ENCODE measurements at regions not wholly inside any gene's neighbourhood (a gene's known extent, or its start where the extent isn't known, plus 50 kb on each side); places are given as distances from the start of the nearest gene placed in this dataset.

GRCh38 chr9:134575103-134575900, 66.3 kb upstream of the COL5A1 start:
- no peak overlapping the region for H2BK5ac ChIP-seq (ENCODE audit: low read depth, low read length, poor library complexity, severe bottlenecking)
- H2AFZ ChIP-seq (ENCODE audit: low read depth, low read length): no peak overlapping the region
- no peak overlapping the region for H3K4me2 ChIP-seq (ENCODE audit: low read length, poor library complexity, severe bottlenecking)
- H3K4me3 ChIP-seq (ENCODE audit: insufficient read depth in 1 of 2, low read depth in 1 of 2, low read length in 2 of 2): no peak overlapping the region
- H3K18ac ChIP-seq (ENCODE audit: low read depth in 1 of 2, low read length in 2 of 2): peak overlapping the region; percentile 50 to 80
- H3K23ac ChIP-seq (ENCODE audit: low read length in 2 of 2): no peak overlapping the region
- peak overlapping the region in 1 of 2 experiments; percentile 64 for H3K14ac ChIP-seq (ENCODE audit: low read length in 2 of 2)
- H3K79me1 ChIP-seq (replicated peaks; ENCODE audit: low read length, poor library complexity, severe bottlenecking): no peaks in the 10 kb centered on the region
- DNase-seq: no peak
- H2AK5ac ChIP-seq (ENCODE audit: low read length, severe bottlenecking): peak overlapping the region; percentile 29
- H4K91ac ChIP-seq (ENCODE audit: low read length): peak overlapping the region; percentile 85
- peak overlapping the region; percentile 45 to 91 for H2BK12ac ChIP-seq (ENCODE audit: low read length in 2 of 2)
- peak overlapping the region in 1 of 2 experiments; percentile 66 for H3K4ac ChIP-seq (ENCODE audit: low read depth in 1 of 2, low read length in 2 of 2)
- no peak overlapping the region for H2BK15ac ChIP-seq (ENCODE audit: low read depth, poor library complexity, severe bottlenecking)
- H3K27me3 ChIP-seq (ENCODE audit: control insufficient read depth in 1 of 2, insufficient read depth in 1 of 2, low read length in 2 of 2): peaks cover 0 to 36% of the 10 kb centered on the region in 2 experiments
- peak overlapping the region; percentile 35 for H2BK120ac ChIP-seq (ENCODE audit: low read depth, low read length)
- peaks cover 14% of the 10 kb centered on the region for H3K4me1 ChIP-seq (ENCODE audit: control insufficient read depth, insufficient read depth, low read depth, low read length)
- 77% methylated on average over 14 of the region's 14 CpGs for WGBS
- no peak overlapping the region for H3K9ac ChIP-seq (ENCODE audit: low read length)
- H3K36me3 ChIP-seq (ENCODE audit: control insufficient read depth in 1 of 2, insufficient read depth in 2 of 2, low read depth in 1 of 2, low read length in 2 of 2): no peaks in the 10 kb centered on the region
- no peak overlapping the region for H3K27ac ChIP-seq (ENCODE audit: low read length, poor library complexity, severe bottlenecking)
- peak overlapping the region; percentile 89 for H4K8ac ChIP-seq (ENCODE audit: low read length)
- no peaks in the 10 kb centered on the region for H3K9me3 ChIP-seq (ENCODE audit: control insufficient read depth, low read length)

GRCh38 chr9:134575901-134576176, 65.8 kb upstream of the COL5A1 start:
- Histone ChIP-seq H4K8ac (ENCODE audit: low read length) (peak overlapping the region; percentile 89), H3K27me3 (ENCODE audit: control insufficient read depth in 1 of 2, insufficient read depth in 1 of 2, low read length in 2 of 2) (peaks cover 0 to 36% of the 10 kb centered on the region in 2 experiments), H2BK15ac (ENCODE audit: low read depth, poor library complexity, severe bottlenecking) (no peak overlapping the region), H3K27ac (ENCODE audit: low read length, poor library complexity, severe bottlenecking) (no peak overlapping the region), H2BK12ac (ENCODE audit: low read length in 2 of 2) (peak overlapping the region; percentile 45 to 96), H3K14ac (ENCODE audit: low read length in 2 of 2) (no peak overlapping the region), H3K79me1 (replicated peaks; ENCODE audit: low read length, poor library complexity, severe bottlenecking) (no peaks in the 10 kb centered on the region), H2AK5ac (ENCODE audit: low read length, severe bottlenecking) (peak overlapping the region; percentile 66), H4K91ac (ENCODE audit: low read length) (peak overlapping the region; percentile 85), H3K18ac (ENCODE audit: low read depth in 1 of 2, low read length in 2 of 2) (peak overlapping the region; percentile 29 to 50), H2BK5ac (ENCODE audit: low read depth, low read length, poor library complexity, severe bottlenecking) (no peak overlapping the region), H3K4me2 (ENCODE audit: low read length, poor library complexity, severe bottlenecking) (no peak overlapping the region), H3K4ac (ENCODE audit: low read depth in 1 of 2, low read length in 2 of 2) (peak overlapping the region in 1 of 2 experiments; percentile 66), H2AFZ (ENCODE audit: low read depth, low read length) (no peak overlapping the region), H3K9me3 (ENCODE audit: control insufficient read depth, low read length) (no peaks in the 10 kb centered on the region), H3K4me3 (ENCODE audit: insufficient read depth in 1 of 2, low read depth in 1 of 2, low read length in 2 of 2) (no peak overlapping the region), H3K23ac (ENCODE audit: low read length in 2 of 2) (no peak overlapping the region), H3K9ac (ENCODE audit: low read length) (no peak overlapping the region), H3K36me3 (ENCODE audit: control insufficient read depth in 1 of 2, insufficient read depth in 2 of 2, low read depth in 1 of 2, low read length in 2 of 2) (no peaks in the 10 kb centered on the region), H3K4me1 (ENCODE audit: control insufficient read depth, insufficient read depth, low read depth, low read length) (peaks cover 14% of the 10 kb centered on the region), H2BK120ac (ENCODE audit: low read depth, low read length) (no peak overlapping the region)
- no peak for DNase-seq
- 83% methylated on average over 3 of the region's 3 CpGs for WGBS

DNA sequence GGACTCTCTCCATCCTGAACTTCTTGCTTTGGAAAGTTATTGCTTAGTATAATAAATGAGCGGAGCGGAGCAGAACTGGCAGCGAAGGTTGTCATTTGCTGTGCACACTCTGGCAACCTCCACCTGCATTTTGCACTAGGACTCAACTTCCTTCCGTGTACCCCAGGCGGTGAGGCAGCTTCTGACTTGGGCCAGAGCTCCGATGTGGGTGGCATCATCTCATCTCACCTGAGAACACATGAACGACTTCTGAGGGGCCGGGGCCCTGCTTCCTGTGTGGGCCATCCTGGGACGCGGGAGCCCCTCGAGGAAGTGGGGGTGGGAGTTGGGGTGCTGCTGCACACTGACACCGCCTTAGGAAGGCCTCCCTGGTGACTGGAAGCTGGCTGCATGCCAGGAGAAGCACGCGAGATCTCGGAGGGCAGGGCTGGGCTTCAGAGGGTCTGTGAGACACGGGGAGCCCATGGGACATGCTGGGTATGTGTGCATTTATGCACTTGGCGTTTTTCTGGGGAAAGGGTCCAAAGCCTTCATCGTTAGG, 56.5 kb upstream of the COL5A1 start:
- Histone ChIP-seq H3K36me3 (ENCODE audit: control insufficient read depth in 1 of 2, insufficient read depth in 2 of 2, low read depth in 1 of 2, low read length in 2 of 2) (no peaks in the 10 kb centered on the region), H2BK5ac (ENCODE audit: low read depth, low read length, poor library complexity, severe bottlenecking) (no peak overlapping the region), H3K79me1 (replicated peaks; ENCODE audit: low read length, poor library complexity, severe bottlenecking) (no peaks in the 10 kb centered on the region), H3K14ac (ENCODE audit: low read length in 2 of 2) (no peak overlapping the region), H2BK15ac (ENCODE audit: low read depth, poor library complexity, severe bottlenecking) (peak overlapping the region; percentile 16), H3K9me3 (ENCODE audit: control insufficient read depth, low read length) (no peaks in the 10 kb centered on the region), H3K4me1 (ENCODE audit: control insufficient read depth, insufficient read depth, low read depth, low read length) (peaks cover 12% of the 10 kb centered on the region), H3K23ac (ENCODE audit: low read length in 2 of 2) (no peak overlapping the region), H4K8ac (ENCODE audit: low read length) (no peak overlapping the region), H2AK5ac (ENCODE audit: low read length, severe bottlenecking) (no peak overlapping the region), H2BK120ac (ENCODE audit: low read depth, low read length) (no peak overlapping the region), H3K9ac (ENCODE audit: low read length) (no peak overlapping the region), H3K27me3 (ENCODE audit: control insufficient read depth in 1 of 2, insufficient read depth in 1 of 2, low read length in 2 of 2) (peaks cover 0 to 17% of the 10 kb centered on the region in 2 experiments), H3K4ac (ENCODE audit: low read depth in 1 of 2, low read length in 2 of 2) (peak overlapping the region in 1 of 2 experiments; percentile 7), H3K18ac (ENCODE audit: low read depth in 1 of 2, low read length in 2 of 2) (no peak overlapping the region), H2BK12ac (ENCODE audit: low read length in 2 of 2) (peak overlapping the region in 1 of 2 experiments; percentile 17), H4K91ac (ENCODE audit: low read length) (peak overlapping the region; percentile 1), H3K4me2 (ENCODE audit: low read length, poor library complexity, severe bottlenecking) (no peak overlapping the region), H3K4me3 (ENCODE audit: insufficient read depth in 1 of 2, low read depth in 1 of 2, low read length in 2 of 2) (no peak overlapping the region), H2AFZ (ENCODE audit: low read depth, low read length) (no peak overlapping the region), H3K27ac (ENCODE audit: low read length, poor library complexity, severe bottlenecking) (no peak overlapping the region)
- no peak for DNase-seq
- WGBS: 89% methylated on average over 18 of the region's 18 CpGs
